ENCODE measurements at regions not wholly inside any gene's neighbourhood (a gene's known extent, or its start where the extent isn't known, plus 50 kb on each side); places are given as distances from the start of the nearest gene placed in this dataset.
"Not testable (repeated sequence)": the region's sequence is repeated elsewhere in the genome, so short reads cannot be mapped to it uniquely, and the experiment has no call there.

GRCh38 chr18:22525883-22526282, 108.2 kb upstream of the CTAGE1 start:
- Histone ChIP-seq H3K4me3 (no peak overlapping the region), H3K27ac (no peak overlapping the region), H3K4me1 (no peaks in the 10 kb centered on the region), H3K4me2 (no peak overlapping the region), H3K9me3 (no peaks in the 10 kb centered on the region)
- CTCF ChIA-PET, result no interaction called here
- TF ChIP-seq TP53 (CRISPR knock-in tag; IDR thresholded peaks at IDR 0.05) (no peak), HOXB13 (CRISPR knock-in tag; IDR thresholded peaks at IDR 0.05; ENCODE audit: low read depth) (no peak), HDAC2 (IDR thresholded peaks at IDR 0.05) (no peak), TFCP2L1 (CRISPR knock-in tag; IDR thresholded peaks at IDR 0.05) (no peak), RFX5 (IDR thresholded peaks at IDR 0.05) (no peak), NPAS2 (CRISPR knock-in tag; IDR thresholded peaks at IDR 0.05; ENCODE audit: borderline replicate concordance) (no peak), CEBPB (IDR thresholded peaks at IDR 0.05) (no peak), EHF (CRISPR knock-in tag; IDR thresholded peaks at IDR 0.05) (no peak), CBX8 (IDR thresholded peaks at IDR 0.05) (no peak), BCL3 (IDR thresholded peaks at IDR 0.05) (no peak), SREBF2 (IDR thresholded peaks at IDR 0.05) (no peak), REST (IDR thresholded peaks at IDR 0.05) (no peak), HOXA7 (CRISPR knock-in tag; IDR thresholded peaks at IDR 0.05) (no peak), FOSL2 (IDR thresholded peaks at IDR 0.05) (no peak), FOSL2 (CRISPR knock-in tag; IDR thresholded peaks at IDR 0.05) (no peak), ZSCAN20 (CRISPR knock-in tag; IDR thresholded peaks at IDR 0.05) (no peak)
- DNase-seq (ENCODE audit: low read depth in 1 of 2, low spot score in 1 of 2) (no peak), FAIRE-seq (no peak), ATAC-seq (no peak)
- 95% methylated on average over 3 of the region's 3 CpGs for WGBS (ENCODE audit: missing lambda C conversion rate)
- POLR2A ChIA-PET, result no interaction called here

GRCh38 chr18:22528291-22528690, 110.6 kb upstream of the CTAGE1 start:
- CTCF ChIA-PET, result no interaction called here
- H3K4me3 ChIP-seq, result no peak overlapping the region
- H3K27ac ChIP-seq, result no peak overlapping the region
- POLR2A ChIA-PET, result no interaction called here
- no peaks in the 10 kb centered on the region for H3K4me1 ChIP-seq
- no peak overlapping the region for H3K4me2 ChIP-seq
- no peaks in the 10 kb centered on the region for H3K9me3 ChIP-seq
- FAIRE-seq (no peak), DNase-seq (ENCODE audit: low read depth in 1 of 2, low spot score in 1 of 2) (no peak), ATAC-seq (no peak)
- no peak for TF ChIP-seq BCL3 (IDR thresholded peaks at IDR 0.05)
- TF ChIP-seq HDAC2 (IDR thresholded peaks at IDR 0.05), result no peak
- TF ChIP-seq RCOR1 (IDR thresholded peaks at IDR 0.05; ENCODE audit: low read depth, low read length), result no peak
- TF ChIP-seq HEYL (CRISPR knock-in tag; IDR thresholded peaks at IDR 0.05), result no peak
- no peak for TF ChIP-seq EP300 (IDR thresholded peaks at IDR 0.05)
- TF ChIP-seq HOXA7 (CRISPR knock-in tag; IDR thresholded peaks at IDR 0.05), result no peak
- TF ChIP-seq RARB (CRISPR knock-in tag; IDR thresholded peaks at IDR 0.05), result no peak
- no peak for TF ChIP-seq JUN (IDR thresholded peaks at IDR 0.05)
- no peak for TF ChIP-seq FOXS1 (CRISPR knock-in tag; IDR thresholded peaks at IDR 0.05)
- no peak for TF ChIP-seq CEBPB (IDR thresholded peaks at IDR 0.05)
- TF ChIP-seq ATOH8 (CRISPR knock-in tag; IDR thresholded peaks at IDR 0.05; ENCODE audit: low read depth), result no peak
- no peak for TF ChIP-seq NPAS2 (CRISPR knock-in tag; IDR thresholded peaks at IDR 0.05; ENCODE audit: borderline replicate concordance)
- no peak for TF ChIP-seq RAD21 (conservative IDR thresholded peaks at IDR 0.05 in 1 of 2, IDR thresholded peaks at IDR 0.05 in 1 of 2)
- TF ChIP-seq POLR2A (IDR thresholded peaks at IDR 0.05; ENCODE audit: low read length), result no peak
- TF ChIP-seq NR3C1 (IDR thresholded peaks at IDR 0.05), result no peak
- 79% methylated on average over 3 of the region's 3 CpGs for WGBS (ENCODE audit: missing lambda C conversion rate)

GRCh38 chr18:22534706-22535105, 117.0 kb upstream of the CTAGE1 start:
- H3K4me3 ChIP-seq; H3K4me2 ChIP-seq; H3K4me1 ChIP-seq; FAIRE-seq; ATAC-seq; CTCF ChIA-PET; H3K27ac ChIP-seq; DNase-seq (ENCODE audit: low read depth in 1 of 2, low spot score in 1 of 2); H3K9me3 ChIP-seq; POLR2A ChIA-PET: not testable (repeated sequence)
- WGBS (ENCODE audit: missing lambda C conversion rate), result 31% methylated on average over 2 of the region's 4 CpGs
